ENCODE measurements at regions not wholly inside any gene's neighbourhood (a gene's known extent, or its start where the extent isn't known, plus 50 kb on each side); places are given as distances from the start of the nearest gene placed in this dataset.
"Not testable (repeated sequence)": the region's sequence is repeated elsewhere in the genome, so short reads cannot be mapped to it uniquely, and the experiment has no call there.

DNA sequence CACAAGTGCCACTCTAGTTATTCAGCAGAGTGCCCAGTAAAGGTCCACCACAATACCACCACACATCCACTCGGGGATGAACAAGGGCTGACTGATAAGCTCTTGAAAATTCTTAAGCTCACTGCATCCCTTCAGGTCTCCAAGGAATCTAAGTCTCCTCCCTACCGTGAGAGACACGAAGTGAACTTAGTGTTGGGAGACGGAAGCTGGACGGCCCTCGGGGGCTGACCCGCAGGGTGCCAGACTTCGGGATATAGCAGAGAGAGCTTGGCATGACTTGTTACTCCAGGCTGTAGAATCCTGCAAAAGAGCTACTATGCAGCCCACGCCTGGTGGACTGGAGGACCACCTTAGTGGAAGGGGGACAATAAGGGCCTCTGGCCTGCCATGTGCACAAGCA lies 75.1 kb downstream of the LYZL1 start:
- DNase-seq, result not testable (repeated sequence)

DNA sequence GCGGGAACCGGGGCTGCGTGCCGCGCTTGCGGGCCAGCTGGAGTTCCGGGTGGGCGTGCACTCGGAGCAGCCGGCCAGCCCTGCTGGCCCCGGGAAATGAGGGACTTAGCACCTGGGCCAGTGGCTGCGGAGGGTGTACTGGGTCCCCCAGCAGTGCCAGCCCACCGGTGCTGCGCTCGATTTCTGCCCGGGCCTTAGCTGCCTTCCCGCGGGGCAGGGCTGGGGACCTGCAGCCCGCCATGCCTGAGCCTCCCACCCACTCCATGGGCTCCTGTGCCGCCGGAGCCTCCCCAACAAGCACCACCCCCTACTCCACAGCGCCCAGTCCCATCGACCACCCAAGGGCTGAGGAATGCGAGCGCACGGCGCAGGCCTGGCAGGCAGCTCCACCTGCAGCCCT lies 77.3 kb downstream of the LYZL1 start:
- DNase-seq, result not testable (repeated sequence)

DNA sequence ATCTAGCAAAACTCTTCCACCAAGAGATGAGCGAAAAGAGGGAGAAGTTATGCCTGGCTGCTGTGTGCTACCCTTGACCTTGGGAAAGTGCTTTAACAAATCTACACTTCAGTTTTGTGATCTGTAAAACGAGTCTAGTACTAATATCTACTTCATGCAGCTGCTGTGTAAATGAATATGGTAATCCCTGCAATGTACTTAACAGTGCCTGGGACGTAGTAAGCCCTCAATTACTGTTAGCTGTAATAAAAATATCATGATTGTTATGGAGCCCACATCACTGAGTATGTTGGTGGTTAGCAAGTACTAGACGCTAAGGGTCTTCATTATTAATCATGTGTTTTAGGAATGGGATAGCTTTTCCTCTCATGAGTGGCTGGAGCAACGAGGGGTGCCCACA lies 80.5 kb downstream of the LYZL1 start:
- no peak for DNase-seq

DNA sequence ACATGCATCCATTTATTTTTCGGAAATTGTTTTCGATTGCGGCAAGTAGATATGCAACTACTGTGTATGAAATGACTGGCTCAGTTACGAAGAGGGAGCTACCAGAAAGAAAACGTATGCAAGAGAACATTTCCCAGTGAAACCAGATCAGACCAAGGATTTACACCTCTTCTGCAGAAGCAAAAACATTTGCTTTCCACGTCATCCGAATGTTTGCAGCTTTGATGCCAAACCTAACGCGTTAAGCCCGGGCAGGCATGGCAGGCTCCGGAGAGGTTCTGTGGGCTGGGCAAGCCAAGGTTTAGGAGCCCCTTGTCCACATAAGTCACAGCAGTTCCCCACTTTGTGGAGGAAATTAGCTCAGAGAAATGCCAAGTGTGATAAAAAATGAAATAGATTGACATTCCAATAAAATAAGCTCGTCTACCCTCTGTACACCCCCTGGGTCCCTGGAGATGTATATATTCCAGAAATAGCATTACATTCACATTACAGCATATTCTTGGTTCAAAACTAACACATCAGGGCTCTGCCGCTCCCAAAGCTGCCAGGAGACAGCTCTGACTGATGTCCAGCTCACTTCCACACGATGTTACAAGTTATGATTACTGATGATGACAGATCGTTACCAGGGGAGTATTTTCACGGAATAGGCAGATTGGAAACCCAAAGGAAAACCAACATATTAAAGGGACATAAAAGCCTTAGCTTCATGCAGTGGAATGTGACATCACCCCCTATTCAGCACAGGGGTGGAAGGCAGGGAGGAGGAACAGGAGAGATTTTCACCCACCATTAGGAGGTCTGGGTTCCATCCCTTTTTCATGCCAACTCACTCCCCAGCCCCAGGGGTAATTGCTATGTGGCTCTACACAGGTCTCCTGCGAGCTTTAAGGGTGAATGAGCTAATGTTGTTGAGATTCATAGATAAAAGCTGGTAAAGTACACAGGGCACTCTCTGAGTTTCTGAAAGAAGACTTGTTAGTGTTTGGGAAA lies 81.5 kb downstream of the LYZL1 start:
- DNase-seq, result no peak

DNA sequence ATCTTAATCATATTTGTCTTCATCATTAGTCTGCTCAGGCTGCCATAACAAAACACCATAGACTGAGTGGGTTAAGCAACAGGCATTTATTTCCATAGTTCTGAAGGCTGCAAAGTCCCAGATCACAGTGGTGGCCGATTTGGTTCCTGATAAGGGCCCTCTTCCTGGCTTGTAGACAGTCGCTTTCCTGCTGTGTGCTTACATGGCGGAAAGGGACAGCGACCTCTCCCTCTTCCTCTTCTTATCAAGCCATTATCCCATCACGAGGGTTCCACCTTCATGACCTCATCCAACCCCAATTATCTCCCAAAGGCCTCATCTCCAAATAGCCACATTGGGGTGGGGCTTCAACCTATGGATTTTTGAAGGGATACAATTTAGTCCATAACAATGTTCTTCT lies 84.0 kb downstream of the LYZL1 start:
- peak; percentile 34 for DNase-seq

DNA sequence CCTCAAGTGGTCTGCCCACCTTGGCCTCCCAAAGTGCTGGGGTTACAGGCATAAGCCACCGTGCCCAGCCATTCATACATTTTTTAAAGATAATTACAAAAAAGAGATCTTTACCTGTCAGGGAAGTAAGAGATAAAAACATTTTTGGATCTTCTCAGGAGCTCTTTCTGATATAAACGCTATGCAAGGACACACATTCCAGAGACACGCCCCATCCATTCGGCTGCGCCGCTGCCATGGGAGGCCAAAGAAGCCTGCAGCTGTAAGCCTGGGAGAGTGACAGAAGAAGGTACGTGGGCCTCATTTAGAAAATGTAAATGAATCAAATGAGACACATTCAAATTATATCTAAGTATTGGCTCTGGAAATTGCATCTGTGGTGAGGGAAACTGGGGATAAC lies 85.3 kb downstream of the LYZL1 start:
- DNase-seq, result no peak

DNA sequence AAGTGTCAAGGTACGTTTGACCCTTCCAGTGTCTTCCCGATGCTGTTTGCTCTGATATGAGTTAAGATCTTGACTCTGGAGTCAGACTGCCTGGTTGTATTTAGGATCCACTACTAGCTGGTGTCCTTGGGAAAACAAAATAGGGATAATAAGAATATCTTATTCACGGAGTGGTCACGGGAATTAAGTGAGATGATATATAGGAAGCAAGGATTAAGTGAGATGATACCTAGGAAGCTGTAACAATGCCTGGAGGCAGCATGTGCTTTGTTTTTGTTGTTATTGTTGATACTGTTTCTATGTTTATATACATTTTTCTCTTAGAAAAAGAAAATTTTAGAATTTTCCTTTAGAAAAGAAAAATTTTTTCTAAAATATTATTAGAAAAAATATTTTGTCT lies 87.0 kb downstream of the LYZL1 start:
- no peak for DNase-seq

DNA sequence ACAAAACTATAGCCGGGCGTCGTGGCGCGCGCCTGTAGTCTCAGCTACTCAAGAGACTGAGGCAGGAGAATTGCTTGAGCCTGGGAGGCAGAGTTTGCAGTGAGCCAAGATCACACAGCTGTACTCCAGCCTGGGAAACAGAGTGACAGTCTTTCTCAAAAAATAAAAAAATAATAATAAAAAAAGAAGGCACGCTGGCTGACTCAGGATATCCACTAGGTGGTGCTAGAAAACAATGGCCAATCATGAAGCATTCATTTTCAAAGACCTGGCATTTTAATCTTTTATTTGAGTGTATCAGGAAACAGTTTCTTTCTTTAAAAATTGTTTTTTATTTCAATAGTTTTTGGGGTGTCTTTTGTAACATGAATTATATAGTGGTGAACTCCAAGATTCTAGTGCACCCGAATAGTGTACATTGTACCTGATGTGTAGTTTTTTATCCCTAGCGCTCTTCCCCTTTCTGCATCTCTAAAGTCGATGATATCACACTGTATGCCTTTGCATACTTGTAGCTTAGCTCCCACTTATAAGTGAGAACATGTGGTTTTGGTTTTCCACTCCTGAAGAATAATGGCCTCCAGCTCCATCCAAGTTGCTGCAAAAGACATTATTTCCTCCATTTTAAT lies 88.6 kb downstream of the LYZL1 start:
- DNase-seq, result peak; percentile 8

DNA sequence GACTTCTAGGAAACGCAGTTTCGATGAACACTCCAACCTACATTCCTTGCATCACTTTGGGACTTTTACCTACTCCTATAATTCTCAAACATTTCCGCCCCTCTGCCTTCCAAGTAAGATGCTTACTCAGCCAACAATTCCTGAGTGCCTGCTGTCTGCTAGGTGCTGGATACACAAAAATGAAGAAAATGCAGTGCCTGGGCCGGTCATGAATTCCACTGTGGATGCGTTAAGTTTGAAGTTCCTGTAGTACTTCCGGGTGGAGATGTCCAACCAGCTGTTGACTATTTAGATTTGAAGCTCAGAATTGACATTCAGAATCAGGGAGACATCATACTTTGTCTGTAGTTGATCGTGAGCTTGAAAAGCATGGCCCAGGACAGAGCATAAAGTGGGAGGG lies 89.2 kb downstream of the LYZL1 start:
- DNase-seq, result no peak

DNA sequence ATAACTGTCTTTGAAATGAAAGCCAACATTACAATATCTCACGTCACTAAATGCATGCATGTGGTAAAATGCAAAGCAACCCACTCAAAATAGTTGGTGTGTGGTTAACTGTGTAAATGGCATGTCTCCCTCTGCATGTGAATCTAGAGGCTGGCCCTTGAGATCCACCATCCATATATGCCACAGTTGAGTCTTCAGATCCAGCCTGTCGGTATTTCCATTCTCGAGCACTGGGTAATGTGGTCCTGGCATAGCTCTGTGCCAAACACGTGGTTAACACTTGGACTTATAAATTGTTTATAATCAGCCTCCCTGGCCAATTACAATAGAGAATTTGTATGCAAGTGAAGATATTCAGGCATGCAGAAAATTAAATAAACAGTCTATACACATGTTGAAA lies 90.3 kb downstream of the LYZL1 start:
- DNase-seq, result no peak

DNA sequence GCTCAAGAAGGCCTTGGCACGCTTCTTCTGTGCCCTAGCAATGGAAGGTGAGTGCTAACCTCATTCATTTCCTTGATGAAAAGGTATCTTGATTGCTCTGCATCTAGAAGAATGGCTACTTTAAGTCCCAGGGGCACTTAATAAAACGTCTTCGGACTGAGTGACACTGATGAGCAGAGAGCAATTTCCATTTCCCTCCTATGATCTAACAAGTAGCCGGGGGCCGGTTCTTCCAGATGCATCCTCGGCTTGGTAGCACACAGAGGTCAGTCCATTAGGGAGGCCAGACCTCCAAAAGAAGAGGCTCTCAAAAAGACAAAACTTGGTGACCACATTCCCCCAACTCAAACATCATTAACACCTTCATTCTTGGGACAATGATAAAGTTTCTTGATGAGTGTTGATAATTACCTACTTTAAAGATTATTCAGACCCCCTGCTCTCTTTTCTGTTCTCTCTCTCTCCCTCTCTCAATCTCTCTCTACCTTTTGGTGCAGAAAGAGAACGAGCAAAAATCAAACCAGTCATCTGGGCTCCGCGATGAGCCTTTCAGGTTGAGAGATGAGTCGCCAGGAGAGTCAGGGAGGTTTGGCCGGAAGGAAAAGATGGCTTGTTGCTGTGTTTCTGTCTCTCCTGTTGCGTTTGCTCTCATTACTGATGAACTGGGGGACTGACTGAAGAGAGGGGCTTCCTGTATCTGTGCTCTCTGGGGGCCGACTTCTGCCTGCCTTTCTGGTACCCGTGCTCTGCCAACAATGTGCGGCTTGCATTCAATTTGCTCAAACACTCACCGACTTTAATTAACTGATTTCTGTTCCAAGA lies 91.1 kb downstream of the LYZL1 start:
- DNase-seq, result not testable (repeated sequence)

DNA sequence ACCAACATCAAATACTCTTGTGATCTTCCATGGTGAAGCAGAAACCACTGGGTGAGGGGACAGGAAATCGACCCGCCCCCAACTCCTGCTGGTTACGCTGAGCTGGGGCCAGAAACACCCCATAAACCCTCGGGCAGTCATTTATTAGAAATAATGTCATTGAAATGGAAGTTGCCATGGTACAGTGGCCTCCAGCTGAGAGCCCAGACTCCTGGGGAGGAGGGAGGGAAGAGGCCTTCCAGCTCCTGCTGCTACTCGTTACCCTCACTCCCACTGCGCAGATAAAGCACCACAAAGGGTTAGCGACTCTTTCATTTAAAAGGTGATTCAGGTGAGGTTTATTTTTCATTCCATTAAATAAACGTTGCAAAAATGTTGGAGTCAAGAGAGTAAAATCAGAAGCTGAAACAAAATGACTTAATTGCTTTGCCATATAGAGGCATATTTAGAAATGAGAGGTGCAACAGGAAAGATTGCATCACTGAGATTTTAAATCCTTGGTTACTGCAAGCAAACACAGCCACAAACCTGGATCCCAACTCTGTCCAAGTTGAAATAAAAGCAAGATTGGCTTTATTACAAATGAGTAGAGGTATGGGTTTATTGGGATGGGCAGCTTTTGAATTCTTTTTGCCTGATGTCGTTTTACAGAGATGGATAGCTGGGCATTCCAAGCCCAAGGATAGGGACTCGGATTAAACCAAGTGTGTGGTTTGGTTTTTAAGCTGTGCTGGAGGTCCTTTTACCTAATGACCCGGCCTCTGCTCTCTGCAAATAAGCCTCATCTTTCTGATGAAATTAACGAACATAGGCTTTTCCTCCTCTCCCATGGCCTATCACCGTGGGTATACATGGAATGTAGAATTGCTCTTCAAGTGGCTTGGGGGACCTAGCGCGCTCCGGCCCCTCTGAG lies 92.0 kb downstream of the LYZL1 start:
- DNase-seq, result peak; percentile 88

DNA sequence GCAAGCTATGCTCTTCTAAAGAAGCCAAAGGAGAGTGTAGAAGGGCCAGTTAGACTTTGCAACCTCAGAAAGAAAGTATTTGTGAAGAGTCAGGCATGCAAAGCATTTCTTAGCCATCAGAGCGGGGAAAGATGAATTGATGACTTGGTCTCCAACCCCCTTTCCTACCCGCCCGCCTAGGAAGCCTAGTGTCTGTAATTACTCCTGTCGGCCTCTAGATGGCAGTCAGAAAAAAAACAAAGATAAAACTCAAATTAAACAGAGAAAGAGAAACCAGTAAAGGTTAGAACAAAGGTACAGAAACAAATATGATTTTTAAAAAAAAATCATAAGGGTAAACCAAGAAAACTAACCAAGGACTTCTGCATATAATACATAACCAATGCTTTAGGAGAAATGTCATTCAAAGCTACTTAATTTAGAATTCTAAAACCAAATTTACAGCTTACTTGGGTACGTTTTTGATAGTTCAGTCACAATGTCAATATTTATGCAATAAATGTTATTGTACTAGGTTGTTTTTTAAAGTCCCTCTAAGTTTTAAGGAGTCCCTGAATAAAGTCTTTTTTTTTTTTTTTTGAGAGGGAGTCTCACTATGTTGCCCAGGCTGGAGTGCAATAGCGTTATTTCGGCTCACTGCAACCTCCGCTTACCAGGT lies 97.6 kb downstream of the LYZL1 start:
- DNase-seq, result peak; percentile 57

DNA sequence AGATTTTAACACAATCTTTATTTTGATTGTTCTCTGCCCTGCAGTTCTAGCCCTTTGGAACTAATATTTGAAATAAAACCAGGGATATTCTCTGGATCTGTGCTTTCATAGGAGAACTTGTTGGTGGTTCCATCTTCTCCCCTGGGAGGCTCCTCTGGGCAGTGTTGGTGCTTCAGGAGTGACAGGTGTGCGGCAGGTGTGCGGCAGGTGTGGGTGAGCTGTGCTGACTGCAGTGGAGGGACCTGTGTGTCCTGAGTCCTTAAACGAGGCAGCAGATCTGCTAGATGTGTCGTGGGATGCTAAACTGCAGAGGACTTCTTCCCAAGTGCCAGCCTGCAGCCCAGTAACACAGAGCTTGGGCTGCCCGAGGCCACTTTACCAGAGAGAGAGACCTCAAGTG lies 98.4 kb downstream of the LYZL1 start:
- peak; percentile 94 for DNase-seq

DNA sequence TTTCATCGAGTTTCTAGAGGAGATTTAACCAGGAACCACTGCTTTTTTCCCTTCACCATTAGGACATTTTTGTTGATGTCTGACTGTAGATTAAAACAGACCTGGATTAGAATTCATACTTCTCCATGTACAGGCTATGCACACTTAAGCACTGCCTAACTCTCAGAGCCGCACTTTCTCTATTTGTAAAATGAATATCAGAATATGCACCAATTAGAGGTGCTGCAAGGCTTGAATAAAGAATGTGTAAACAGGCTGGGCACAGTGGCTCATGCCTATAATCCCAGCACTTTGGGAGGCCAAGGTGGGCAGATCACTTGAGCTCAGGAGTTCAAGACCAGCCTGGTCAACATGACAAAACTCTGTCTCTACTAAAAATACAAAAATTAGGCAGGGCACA lies 99.2 kb downstream of the LYZL1 start:
- peak; percentile 25 for DNase-seq

DNA sequence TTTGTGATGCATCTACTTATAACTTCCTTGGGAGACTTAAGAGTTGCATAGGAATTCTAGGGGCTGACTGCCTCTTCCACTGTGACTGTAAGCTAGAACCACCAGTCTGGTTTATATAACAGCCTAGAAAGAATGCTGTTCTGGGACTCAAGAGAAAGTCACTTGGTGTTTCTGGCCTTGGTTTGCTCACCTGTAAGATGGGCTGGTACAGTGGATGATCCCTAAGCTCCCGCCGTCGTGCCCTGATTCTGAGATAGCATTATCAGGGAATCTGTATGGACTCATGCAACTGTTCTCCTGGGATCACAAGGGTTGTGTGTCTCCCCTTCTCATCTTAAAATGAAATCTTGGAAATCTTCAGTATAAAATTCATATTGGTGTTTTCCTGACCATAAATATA lies 100.6 kb downstream of the LYZL1 start:
- no peak for DNase-seq

DNA sequence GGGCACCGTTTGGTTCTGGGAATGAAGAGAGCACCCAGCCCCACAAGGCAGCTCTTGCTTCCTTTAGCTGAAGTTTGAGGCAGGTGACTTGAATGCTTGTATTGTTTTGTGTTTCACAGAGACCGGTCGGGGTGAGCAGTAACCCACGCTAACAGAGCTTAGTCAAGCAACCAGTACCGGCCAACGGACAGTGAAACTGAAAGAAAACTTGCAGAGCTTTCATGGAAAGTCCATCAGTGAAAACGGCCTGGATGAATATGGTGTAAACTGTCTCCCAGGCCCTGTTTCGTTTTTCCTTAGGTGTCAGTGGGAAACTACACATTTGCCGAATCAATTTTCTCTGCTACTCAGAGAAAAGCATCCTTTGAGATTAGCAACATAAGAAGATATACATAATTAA lies 101.1 kb downstream of the LYZL1 start:
- DNase-seq, result no peak

DNA sequence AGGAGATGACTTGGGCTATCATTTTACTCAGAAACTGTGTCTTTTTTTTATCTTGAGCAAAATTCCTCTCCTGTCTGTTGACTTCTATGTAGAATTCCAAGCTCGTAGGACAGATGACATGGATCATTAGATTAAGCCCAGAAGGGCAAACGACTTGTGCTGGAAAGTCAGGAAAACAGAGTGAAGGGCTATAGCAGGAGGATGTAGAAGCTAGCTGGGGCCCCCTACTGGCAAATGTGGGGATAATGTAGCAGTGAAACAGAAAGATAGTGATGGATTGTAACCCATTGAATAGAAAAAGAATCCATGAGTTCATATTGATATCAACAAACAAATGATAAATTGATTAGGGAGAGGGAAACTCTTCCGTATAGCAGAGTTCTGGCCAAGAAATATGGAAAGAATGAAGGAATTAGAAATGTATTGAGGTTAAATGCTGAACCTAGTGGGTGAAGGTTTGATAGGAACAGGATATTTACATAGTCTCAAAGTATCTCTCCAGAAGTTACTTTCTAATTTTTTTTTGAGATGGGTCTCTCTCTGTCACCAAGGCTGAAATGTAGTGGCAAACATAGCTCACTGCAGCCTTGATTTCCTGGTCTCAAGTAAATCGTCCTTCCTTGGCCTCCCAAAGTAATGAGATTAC lies 103.6 kb downstream of the LYZL1 start:
- peak; percentile 66 for DNase-seq

DNA sequence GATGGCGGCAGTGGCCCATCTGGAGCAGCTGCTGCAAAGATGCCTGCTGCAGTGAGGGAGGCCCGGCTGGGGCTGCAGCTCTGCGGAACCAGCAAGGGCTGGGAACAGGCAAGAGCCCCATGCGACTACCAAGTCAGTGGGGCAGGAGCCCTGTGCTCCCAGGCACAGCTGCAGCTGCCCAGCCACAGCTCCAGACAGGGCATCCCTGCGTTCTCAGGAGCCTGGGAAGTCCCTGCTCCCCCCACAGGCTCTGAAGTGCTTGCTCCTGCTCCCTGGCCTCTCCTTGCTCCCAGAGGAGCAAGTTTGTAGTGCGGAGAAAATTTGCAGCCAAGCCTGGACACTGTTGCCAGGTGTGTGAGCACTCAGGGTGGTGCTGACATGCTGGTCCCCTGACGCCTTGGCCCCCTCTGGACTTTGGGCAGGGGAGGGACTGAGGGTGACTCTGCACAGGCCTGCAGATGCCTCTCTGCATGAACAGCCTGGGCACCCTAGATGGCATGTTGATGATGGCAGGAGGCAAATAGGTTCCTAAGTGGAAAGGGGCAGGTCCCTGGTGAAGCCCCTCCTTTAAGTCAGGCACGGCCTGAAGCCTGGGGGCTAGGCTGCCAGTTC lies 105.6 kb downstream of the LYZL1 start:
- DNase-seq, result no peak

DNA sequence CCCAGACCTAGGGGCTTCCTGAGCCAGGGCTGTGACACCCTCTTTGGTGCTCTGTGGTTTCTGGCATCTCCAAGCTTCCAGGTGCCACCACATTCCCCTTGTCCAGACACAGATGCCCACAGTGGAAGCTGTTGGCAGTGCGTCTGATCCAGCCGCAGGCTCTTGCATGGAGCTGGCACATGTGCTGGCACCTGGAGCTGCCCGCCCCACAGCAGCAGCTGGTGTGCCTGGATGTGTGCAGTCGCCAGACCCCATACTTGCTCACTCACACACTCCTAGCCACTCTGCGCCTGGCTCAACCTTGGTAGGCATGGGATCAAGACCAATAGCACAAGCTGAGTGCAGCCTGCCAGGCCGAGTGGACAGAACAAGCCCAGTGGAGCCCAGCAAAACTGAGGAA lies 106.5 kb downstream of the LYZL1 start:
- no peak for DNase-seq

DNA sequence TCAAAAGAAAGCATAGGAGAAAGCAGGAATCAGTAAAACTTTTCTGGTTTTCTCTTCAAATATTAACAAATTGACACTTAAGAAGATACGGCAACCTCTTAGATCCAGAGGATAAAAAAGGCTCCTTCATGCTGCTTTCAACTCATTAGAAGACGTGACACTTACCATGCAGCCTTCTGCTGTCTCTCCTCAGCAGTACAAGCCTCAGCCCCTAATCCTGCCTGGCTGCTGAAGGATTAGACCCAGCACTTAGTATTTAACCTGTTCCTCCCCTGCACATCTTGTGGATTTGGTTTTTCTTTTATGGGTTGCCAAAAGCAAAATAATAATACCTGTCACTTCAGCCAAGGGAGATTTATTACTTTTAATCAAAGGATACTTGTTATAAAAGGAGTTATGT lies 108.4 kb downstream of the LYZL1 start:
- DNase-seq, result no peak

Data from NCI-H146 (cell line).